ENCODE measurements at regions not wholly inside any gene's neighbourhood (a gene's known extent, or its start where the extent isn't known, plus 50 kb on each side); places are given as distances from the start of the nearest gene placed in this dataset.

GRCh38 chr6:14267885-14268660 is 150.5 kb downstream of the CD83 start:
- Histone ChIP-seq H3K36me3 (replicated peaks in 1 of 2; ENCODE audit: control insufficient read depth in 1 of 2, insufficient read depth in 2 of 2, low read length in 2 of 2) (no peaks in the 10 kb centered on the region), H3K27ac (ENCODE audit: extremely low read length, insufficient read depth, low read length) (no peak overlapping the region), H3K79me2 (ENCODE audit: insufficient read depth, low read length) (no peaks in the 10 kb centered on the region), H3K4me1 (ENCODE audit: insufficient read depth, low read length) (no peaks in the 10 kb centered on the region), H3K4me2 (ENCODE audit: low read depth, low read length) (no peak overlapping the region), H3K4me3 (replicated peaks in 1 of 3; ENCODE audit: insufficient read depth in 1 of 3, low read depth in 2 of 3, low read length in 3 of 3) (no peak overlapping the region), H2AFZ (ENCODE audit: low read length) (no peak overlapping the region), H3K9me3 (ENCODE audit: low read length) (peaks cover 20% of the 10 kb centered on the region), H3K9ac (ENCODE audit: insufficient read depth, low read depth, low read length) (no peak overlapping the region), H4K20me1 (ENCODE audit: insufficient read depth, low read length) (no peaks in the 10 kb centered on the region), H3K27me3 (ENCODE audit: control insufficient read depth in 1 of 2, insufficient read depth in 2 of 2, low read length in 2 of 2) (no peaks in the 10 kb centered on the region; a peak in 1 of 5 replicates)
- FAIRE-seq (no peak), DNase-seq (ENCODE audit: low spot score) (no peak), ATAC-seq (no peak)
- TF ChIP-seq CEBPB (IDR thresholded peaks at IDR 0.05; ENCODE audit: borderline replicate concordance, low read depth, low read length) (peak; percentile 67), ZNF781 (CRISPR knock-in tag; IDR thresholded peaks at IDR 0.05; ENCODE audit: borderline replicate concordance, not compliant biosample characterization) (no peak), U2AF1 (optimal IDR thresholded peaks at IDR 0.05; ENCODE audit: low read depth, low read length) (no peak)
- POLR2A ChIA-PET, result no interaction called here
- CTCF ChIA-PET (ENCODE audit: low intra/inter-chr PET ratio, low total read pairs), result no interaction called here
- intact Hi-C loops (cut with micrococcal nuclease; ENCODE audit: unreplicated experiment) (no loop called here), in situ Hi-C loops (cut with HindIII; ENCODE audit: extremely low pct_ligation_motif_present, low pct_unique_long_range_greater_than_20kb) (no loop called here)
- WGBS (ENCODE audit: low lambda C conversion rate), result 49% methylated on average over 9 of the region's 9 CpGs
- no TSS peak for BruUV-seq (replicated peaks)

- Histone ChIP-seq H4K20me1 (ENCODE audit: insufficient read depth, low read length) (no peaks in the 10 kb centered on the region), H3K36me3 (replicated peaks in 1 of 2; ENCODE audit: control insufficient read depth in 1 of 2, insufficient read depth in 2 of 2, low read length in 2 of 2) (no peaks in the 10 kb centered on the region), H3K4me3 (replicated peaks in 1 of 3; ENCODE audit: insufficient read depth in 1 of 3, low read depth in 2 of 3, low read length in 3 of 3) (no peak overlapping the region), H3K4me2 (ENCODE audit: low read depth, low read length) (no peak overlapping the region), H3K9ac (ENCODE audit: insufficient read depth, low read depth, low read length) (no peak overlapping the region), H2AFZ (ENCODE audit: low read length) (no peak overlapping the region), H3K9me3 (ENCODE audit: low read length) (peaks cover 12% of the 10 kb centered on the region), H3K27ac (ENCODE audit: extremely low read length, insufficient read depth, low read length) (no peak overlapping the region), H3K79me2 (ENCODE audit: insufficient read depth, low read length) (no peaks in the 10 kb centered on the region), H3K4me1 (ENCODE audit: insufficient read depth, low read length) (no peaks in the 10 kb centered on the region), H3K27me3 (ENCODE audit: control insufficient read depth in 1 of 2, insufficient read depth in 2 of 2, low read length in 2 of 2) (no peaks in the 10 kb centered on the region; a peak in 1 of 5 replicates)
- FAIRE-seq (no peak), ATAC-seq (no peak), DNase-seq (ENCODE audit: low spot score) (no peak)
- WGBS (ENCODE audit: low lambda C conversion rate), result 29% methylated on average over 2 of the region's 2 CpGs
- POLR2A ChIA-PET, result interaction anchor here (0.6 kb wide), 1 partner anchor 12 kb away, joined by 3 read pairs; no protein-coding TSS in a partner anchor
- in situ Hi-C loops (cut with HindIII; ENCODE audit: extremely low pct_ligation_motif_present, low pct_unique_long_range_greater_than_20kb), result no loop called here
- no TSS peak for BruUV-seq (replicated peaks)
- intact Hi-C loops (cut with micrococcal nuclease; ENCODE audit: unreplicated experiment), result no loop called here
- CTCF ChIA-PET (ENCODE audit: low intra/inter-chr PET ratio, low total read pairs), result no interaction called here
- TF ChIP-seq, protein P1, sequence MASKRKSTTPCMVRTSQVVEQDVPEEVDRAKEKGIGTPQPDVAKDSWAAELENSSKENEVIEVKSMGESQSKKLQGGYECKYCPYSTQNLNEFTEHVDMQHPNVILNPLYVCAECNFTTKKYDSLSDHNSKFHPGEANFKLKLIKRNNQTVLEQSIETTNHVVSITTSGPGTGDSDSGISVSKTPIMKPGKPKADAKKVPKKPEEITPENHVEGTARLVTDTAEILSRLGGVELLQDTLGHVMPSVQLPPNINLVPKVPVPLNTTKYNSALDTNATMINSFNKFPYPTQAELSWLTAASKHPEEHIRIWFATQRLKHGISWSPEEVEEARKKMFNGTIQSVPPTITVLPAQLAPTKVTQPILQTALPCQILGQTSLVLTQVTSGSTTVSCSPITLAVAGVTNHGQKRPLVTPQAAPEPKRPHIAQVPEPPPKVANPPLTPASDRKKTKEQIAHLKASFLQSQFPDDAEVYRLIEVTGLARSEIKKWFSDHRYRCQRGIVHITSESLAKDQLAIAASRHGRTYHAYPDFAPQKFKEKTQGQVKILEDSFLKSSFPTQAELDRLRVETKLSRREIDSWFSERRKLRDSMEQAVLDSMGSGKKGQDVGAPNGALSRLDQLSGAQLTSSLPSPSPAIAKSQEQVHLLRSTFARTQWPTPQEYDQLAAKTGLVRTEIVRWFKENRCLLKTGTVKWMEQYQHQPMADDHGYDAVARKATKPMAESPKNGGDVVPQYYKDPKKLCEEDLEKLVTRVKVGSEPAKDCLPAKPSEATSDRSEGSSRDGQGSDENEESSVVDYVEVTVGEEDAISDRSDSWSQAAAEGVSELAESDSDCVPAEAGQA (IDR thresholded peaks at IDR 0.05; ENCODE audit: low read depth), result no peak
- TF ChIP-seq, protein P1 (CRISPR knock-in tag; IDR thresholded peaks at IDR 0.05; ENCODE audit: borderline replicate concordance), result no peak
- TF ChIP-seq CBX2 (IDR thresholded peaks at IDR 0.05; ENCODE audit: low read depth, low read length) (no peak), CBX2 (CRISPR knock-in tag; IDR thresholded peaks at IDR 0.05; ENCODE audit: low read depth) (no peak), GTF2F1 (IDR thresholded peaks at IDR 0.05; ENCODE audit: low read length) (no peak), ZNF230 (CRISPR knock-in tag; IDR thresholded peaks at IDR 0.05) (no peak), EP300 (IDR thresholded peaks at IDR 0.05; ENCODE audit: low read depth in 2 of 2, low read length in 2 of 2) (no peak), EP300 (CRISPR knock-in tag; IDR thresholded peaks at IDR 0.05; ENCODE audit: borderline replicate concordance) (no peak)
These were observed 151.9 kb downstream of the CD83 start for GRCh38 chr6:14269436-14269835.

Data from HepG2 (cell line).